ENCODE measurements at regions not wholly inside any gene's neighbourhood (a gene's known extent, or its start where the extent isn't known, plus 50 kb on each side); places are given as distances from the start of the nearest gene placed in this dataset.
A peak's percentile ranks its signal among the peaks of the same experiment; 100 is the strongest.
"Not testable (repeated sequence)": the region's sequence is repeated elsewhere in the genome, so short reads cannot be mapped to it uniquely, and the experiment has no call there.

DNA sequence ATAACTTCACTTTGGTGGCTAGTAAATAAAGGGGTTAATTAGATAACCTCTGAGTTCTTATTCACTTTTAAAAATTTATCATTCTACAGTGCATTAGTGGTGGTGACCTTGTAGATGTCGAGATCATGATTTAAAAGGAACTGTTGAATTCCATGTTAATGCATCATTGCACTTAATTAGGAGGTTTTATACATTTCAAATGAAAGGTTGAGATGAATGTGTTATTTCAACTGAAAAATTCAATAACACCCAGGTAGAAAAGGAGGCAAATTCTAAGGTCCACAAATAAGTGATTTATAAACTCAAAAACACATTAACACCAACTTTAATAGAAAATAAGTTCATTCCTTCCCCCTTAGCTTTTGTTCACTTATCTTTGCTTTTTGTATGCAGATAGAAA, 58.3 kb upstream of the TMEM170B start:
- TF ChIP-seq CTCF (IDR thresholded peaks at IDR 0.05; ENCODE audit: low read depth, low read length, missing control alignments): no peak
- no peak overlapping the region for H3K4me3 ChIP-seq (ENCODE audit: low read depth, low read length)
- no peak for DNase-seq (ENCODE audit: low read depth)

DNA sequence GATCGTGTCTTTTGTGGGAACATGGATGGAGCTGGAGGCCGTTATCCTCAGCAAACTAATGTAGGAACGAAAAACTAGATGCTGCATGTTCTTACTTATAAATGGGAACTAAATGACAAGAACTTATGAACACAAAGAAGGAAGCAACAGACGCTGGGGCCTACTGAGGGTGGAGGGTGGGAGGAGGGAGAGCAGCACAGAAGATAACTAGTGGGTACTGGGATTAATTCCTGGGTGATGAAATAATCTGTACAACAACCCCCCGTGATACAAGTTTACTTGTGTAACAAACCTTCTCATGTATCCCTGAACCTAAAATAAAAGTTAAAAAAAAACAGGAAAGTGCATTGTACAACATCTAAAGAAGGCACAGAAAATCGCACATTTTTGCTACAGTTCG, 59.0 kb upstream of the TMEM170B start:
- no peak for DNase-seq (ENCODE audit: low read depth)
- TF ChIP-seq CTCF (IDR thresholded peaks at IDR 0.05; ENCODE audit: low read depth, low read length, missing control alignments): no peak
- no peak overlapping the region for H3K4me3 ChIP-seq (ENCODE audit: low read depth, low read length)

GRCh38 chr6:11475016-11475415, 62.5 kb upstream of the TMEM170B start:
- no peak for DNase-seq (ENCODE audit: low read depth)
- no peak for TF ChIP-seq CTCF (IDR thresholded peaks at IDR 0.05; ENCODE audit: low read depth, low read length, missing control alignments)
- H3K4me3 ChIP-seq (ENCODE audit: low read depth, low read length): no peak overlapping the region

- DNase-seq (ENCODE audit: low read depth): no peak
- TF ChIP-seq CTCF (IDR thresholded peaks at IDR 0.05; ENCODE audit: low read depth, low read length, missing control alignments): no peak
- peak overlapping the region; percentile 45 for H3K4me3 ChIP-seq (ENCODE audit: low read depth, low read length)
Measured at GRCh38 chr6:11473008-11473740, 64.4 kb upstream of the TMEM170B start.

GRCh38 chr6:11471261-11471660, 66.3 kb upstream of the TMEM170B start:
- H3K4me3 ChIP-seq (ENCODE audit: low read depth, low read length): no peak overlapping the region
- no peak for TF ChIP-seq CTCF (IDR thresholded peaks at IDR 0.05; ENCODE audit: low read depth, low read length, missing control alignments)
- no peak for DNase-seq (ENCODE audit: low read depth)

DNA sequence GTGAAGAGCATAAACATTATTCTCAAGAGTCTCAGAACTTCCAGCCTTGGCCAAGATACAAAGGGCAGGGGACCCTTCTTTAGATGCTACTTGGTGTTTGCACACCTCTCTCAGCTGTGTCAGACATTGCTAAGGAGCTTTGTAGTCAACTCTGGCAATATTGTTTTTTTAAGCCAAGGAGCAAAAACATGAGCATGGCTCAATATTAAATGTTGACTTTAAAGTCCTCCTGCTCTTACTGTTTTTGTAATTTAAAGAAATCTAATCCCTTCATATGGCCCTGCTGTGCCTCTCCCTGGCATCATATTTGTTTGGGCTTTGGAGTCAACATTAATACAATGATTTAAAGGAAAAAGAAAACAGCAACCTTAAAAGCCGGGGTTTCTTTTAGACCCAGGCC, 67.9 kb upstream of the TMEM170B start:
- DNase-seq (ENCODE audit: low read depth): no peak
- no peak overlapping the region for H3K4me3 ChIP-seq (ENCODE audit: low read depth, low read length)
- TF ChIP-seq CTCF (IDR thresholded peaks at IDR 0.05; ENCODE audit: low read depth, low read length, missing control alignments): no peak

DNA sequence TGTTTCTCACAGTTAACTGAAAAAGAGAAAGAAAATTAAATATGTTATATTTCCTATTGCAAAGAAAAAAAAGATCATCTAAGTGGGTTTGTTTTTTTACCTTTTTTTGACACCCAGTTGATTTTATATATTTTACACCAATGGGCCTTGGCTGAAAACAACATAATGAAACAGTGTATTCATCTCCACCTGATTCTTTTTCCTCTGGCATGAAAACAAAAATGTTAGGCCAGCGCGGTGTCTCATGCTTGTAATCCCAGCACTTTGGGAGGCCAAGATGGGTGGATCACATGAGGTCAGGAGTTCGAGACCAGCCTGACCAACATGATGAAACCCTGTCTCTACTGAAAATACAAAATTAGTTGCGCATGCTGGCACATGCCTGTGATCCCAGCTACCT, 69.3 kb upstream of the TMEM170B start:
- not testable (repeated sequence) for H3K4me3 ChIP-seq (ENCODE audit: low read depth, low read length); DNase-seq (ENCODE audit: low read depth)

All from GM12864 (cell line).